SU-DHL-6 (cell line): ENCODE measurements at regions not wholly inside any gene's neighbourhood (a gene's known extent, or its start where the extent isn't known, plus 50 kb on each side); places are given as distances from the start of the nearest gene placed in this dataset.

ENCODE experiments used
- H2AFZ ChIP-seq: fragments of 200-600 bp; sonication (generic); 2 replicates; pipeline ENCODE4 v1.6.1; 2014; ENCODE audit warnings: low read depth, mild to moderate bottlenecking, moderate library complexity, mixed read lengths, antibody characterized with exemption, low read length; ENCODE audit not compliant: severe bottlenecking
- H3F3A ChIP-seq: fragments of 200-600 bp; shearing (Covaris generic); 2 replicates; pipeline ENCODE4 v1.6.0; 2016; ENCODE audit warnings: antibody characterized with exemption, mild to moderate bottlenecking; ENCODE audit not compliant: insufficient read depth
- H3K27ac ChIP-seq: fragments of 200-600 bp; sonication (generic); 2 replicates; pipeline ENCODE4 v1.5.1; 2016; ENCODE audit warnings: low read depth, mild to moderate bottlenecking, low read length, moderate library complexity, mixed read lengths
- H3K27me3 ChIP-seq: fragments of 200-600 bp; sonication (generic), shearing (Covaris generic); 2 replicates; pipeline ENCODE4 v1.6.0; 2014; ENCODE audit warnings: mild to moderate bottlenecking, low read length
- H3K36me3 ChIP-seq: fragments of 200-600 bp; sonication (generic); 2 replicates; pipeline ENCODE4 v1.6.1; 2014; ENCODE audit warnings: mild to moderate bottlenecking, low read length, mixed read lengths
- H3K4me2 ChIP-seq: fragments of 300-600, 200-600 bp; shearing (Covaris generic), sonication (generic); 2 replicates; pipeline ENCODE4 v1.6.0; 2014; ENCODE audit warnings: low read length, low read depth, mild to moderate bottlenecking; ENCODE audit not compliant: poor library complexity, severe bottlenecking
- H3K4me3 ChIP-seq: fragments of 200-600 bp; sonication (generic); 2 replicates; pipeline ENCODE4 v1.5.1; 2014; ENCODE audit warnings: antibody characterized with exemption, low read length, mild to moderate bottlenecking, mixed read lengths; ENCODE audit not compliant: insufficient read depth, poor library complexity, severe bottlenecking
- H3K79me2 ChIP-seq: fragments of 200-600 bp; sonication (generic); 2 replicates; pipeline ENCODE4 v1.6.1; 2014; ENCODE audit warnings: mild to moderate bottlenecking, low read length, moderate library complexity; ENCODE audit not compliant: insufficient read depth
- H3K9ac ChIP-seq: fragments of 200-600 bp; sonication (generic); 2 replicates; pipeline ENCODE4 v1.7.0; 2014; ENCODE audit warnings: mild to moderate bottlenecking, low read length
- H3K9me2 ChIP-seq: fragments of 200-600 bp; sonication (generic); replicated peaks from 2 replicates; pipeline ENCODE4 v1.6.1; 2014; ENCODE audit warnings: low read length; ENCODE audit not compliant: insufficient read depth
- H3K9me3 ChIP-seq: fragments of 200-600 bp; sonication (generic); 2 replicates; pipeline ENCODE4 v1.6.1; 2014; ENCODE audit warnings: low read length, mixed read lengths; ENCODE audit not compliant: insufficient read depth
- H4K20me1 ChIP-seq: fragments of 200-600 bp; sonication (generic); 2 replicates; pipeline ENCODE4 v1.6.1; 2014; ENCODE audit warnings: low read depth, mild to moderate bottlenecking, antibody characterized with exemption, low read length, moderate library complexity, mixed read lengths
- CTCF ChIP-seq: fragments of 200-600 bp; sonication (generic); IDR thresholded peaks from one replicate; pipeline ENCODE4 v1.5.1; 2017; ENCODE audit warnings: antibody characterized with exemption, mild to moderate bottlenecking, low read length, moderate library complexity; ENCODE audit not compliant: insufficient read depth, poor library complexity, severe bottlenecking
- EZH2phosphoT487 ChIP-seq: fragments of 200-600 bp; sonication (generic), shearing (Covaris generic); conservative IDR thresholded peaks from 2 replicates; pipeline ENCODE4 v1.6.1; 2018; ENCODE audit warnings: mild to moderate bottlenecking, antibody characterized with exemption, low read length, moderate library complexity, mixed read lengths

DNA sequence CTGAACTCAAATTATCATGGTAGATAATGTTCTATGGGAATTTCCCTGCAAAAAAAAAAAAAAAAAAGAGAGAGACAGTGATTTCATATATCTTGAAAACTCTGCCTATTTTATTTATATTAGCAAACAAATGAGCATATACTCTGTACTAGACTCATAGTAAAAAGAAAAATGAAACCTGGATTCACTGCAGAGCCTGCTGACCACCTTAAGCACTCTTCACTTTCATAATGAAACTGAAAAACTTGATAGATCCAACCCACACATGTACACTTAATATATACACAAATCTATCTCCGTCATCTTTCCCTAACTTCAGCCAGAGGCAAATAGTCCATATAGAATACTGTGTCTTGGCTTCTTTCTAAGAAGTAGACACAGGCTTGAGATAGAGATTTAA is 226.1 kb upstream of the KCNIP4 start:
- H3K9me3 ChIP-seq, result no peaks in the 10 kb centered on the region
- H3K4me3 ChIP-seq, result no peak overlapping the region
- no peaks in the 10 kb centered on the region for H3K9me2 ChIP-seq
- no peak overlapping the region for H3K4me2 ChIP-seq
- H3K36me3 ChIP-seq, result no peaks in the 10 kb centered on the region
- H2AFZ ChIP-seq, result no peak overlapping the region
- H4K20me1 ChIP-seq, result no peaks in the 10 kb centered on the region
- no peaks in the 10 kb centered on the region for H3F3A ChIP-seq
- H3K79me2 ChIP-seq, result no peaks in the 10 kb centered on the region
- TF ChIP-seq EZH2phosphoT487 (no peak), CTCF (no peak)
- H3K9ac ChIP-seq, result no peak overlapping the region
- no peak overlapping the region for H3K27ac ChIP-seq
- no peaks in the 10 kb centered on the region for H3K27me3 ChIP-seq

DNA sequence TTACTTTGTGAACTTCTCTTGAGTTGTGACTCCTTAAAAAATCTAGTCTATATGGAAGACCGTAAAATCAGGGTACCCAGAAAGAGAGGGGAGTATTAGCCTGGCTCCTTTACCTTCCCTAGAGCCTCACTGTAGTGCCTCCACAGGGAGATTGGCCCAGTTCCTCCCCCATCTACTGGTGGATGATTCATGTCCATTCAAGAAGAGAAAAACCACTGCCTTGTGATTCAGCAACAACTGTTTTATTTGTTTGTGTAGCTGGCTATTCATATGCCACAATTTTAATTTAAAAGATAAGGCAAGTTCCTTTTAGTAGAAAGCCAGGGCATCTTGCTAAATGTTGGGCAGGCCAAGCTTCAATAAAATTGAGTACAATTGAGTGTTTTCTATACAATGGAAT is 221.8 kb upstream of the KCNIP4 start:
- no peak overlapping the region for H3K9ac ChIP-seq
- H3K9me2 ChIP-seq, result no peaks in the 10 kb centered on the region
- no peaks in the 10 kb centered on the region for H4K20me1 ChIP-seq
- H3K27me3 ChIP-seq, result no peaks in the 10 kb centered on the region
- no peaks in the 10 kb centered on the region for H3K36me3 ChIP-seq
- no peak overlapping the region for H3K4me3 ChIP-seq
- no peaks in the 10 kb centered on the region for H3F3A ChIP-seq
- no peak for TF ChIP-seq EZH2phosphoT487
- no peak for TF ChIP-seq CTCF
- no peaks in the 10 kb centered on the region for H3K79me2 ChIP-seq
- no peak overlapping the region for H2AFZ ChIP-seq
- H3K27ac ChIP-seq, result no peak overlapping the region
- no peaks in the 10 kb centered on the region for H3K9me3 ChIP-seq
- no peak overlapping the region for H3K4me2 ChIP-seq

DNA sequence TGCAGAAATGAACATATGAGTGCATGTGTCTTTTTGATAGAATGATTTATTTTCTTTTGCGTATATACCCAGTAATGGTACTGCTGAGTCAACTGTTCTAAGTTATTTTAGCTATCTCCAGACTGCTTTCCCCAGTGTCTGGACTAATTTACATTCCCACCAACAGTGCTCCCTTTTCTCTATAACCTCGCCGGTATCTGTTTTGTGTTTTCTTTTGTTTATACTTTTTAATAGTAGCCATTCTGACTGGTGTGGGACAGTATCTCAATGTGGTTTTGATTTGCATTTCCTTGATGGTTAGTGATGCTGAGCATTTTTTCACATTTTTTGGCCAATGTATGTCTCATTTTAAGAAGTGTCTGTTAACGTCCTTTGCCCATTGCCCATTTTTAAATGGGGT is 218.6 kb upstream of the KCNIP4 start:
- H3K4me2 ChIP-seq, result no peak overlapping the region
- no peak for TF ChIP-seq CTCF
- TF ChIP-seq EZH2phosphoT487, result no peak
- no peak overlapping the region for H3K9ac ChIP-seq
- no peak overlapping the region for H2AFZ ChIP-seq
- H3F3A ChIP-seq, result no peaks in the 10 kb centered on the region
- no peak overlapping the region for H3K27ac ChIP-seq
- no peak overlapping the region for H3K4me3 ChIP-seq
- no peaks in the 10 kb centered on the region for H3K79me2 ChIP-seq
- H4K20me1 ChIP-seq, result no peaks in the 10 kb centered on the region
- H3K9me2 ChIP-seq, result no peaks in the 10 kb centered on the region
- no peaks in the 10 kb centered on the region for H3K36me3 ChIP-seq
- H3K27me3 ChIP-seq, result no peaks in the 10 kb centered on the region
- H3K9me3 ChIP-seq, result 0 out of 2 replicates have a peak, but pooled peaks cover 5% of the 10 kb centered on the region

DNA sequence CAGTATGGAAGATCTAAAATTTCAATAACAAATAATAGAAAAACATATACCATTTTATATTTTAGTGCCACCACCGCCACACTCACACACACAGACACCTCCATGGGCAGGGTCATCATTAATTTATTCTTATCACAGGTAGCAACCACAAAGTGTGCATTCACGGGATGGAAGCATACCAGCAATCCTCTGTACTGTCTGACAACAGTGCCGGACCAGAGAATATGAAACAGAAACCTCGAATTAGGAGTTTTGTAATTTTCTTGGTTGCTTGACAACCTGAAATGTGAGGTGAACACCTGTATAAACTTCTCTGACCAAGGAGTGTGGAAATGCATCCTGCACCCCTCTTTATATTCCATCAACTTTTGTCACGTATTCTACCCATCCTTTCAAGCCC is 213.9 kb upstream of the KCNIP4 start:
- Histone ChIP-seq H2AFZ (no peak overlapping the region), H3K9me3 (0 out of 2 replicates have a peak, but pooled peaks cover 5% of the 10 kb centered on the region), H3F3A (no peaks in the 10 kb centered on the region), H3K4me3 (no peak overlapping the region), H3K9ac (no peak overlapping the region), H3K4me2 (no peak overlapping the region), H3K9me2 (no peaks in the 10 kb centered on the region), H3K79me2 (no peaks in the 10 kb centered on the region), H4K20me1 (no peaks in the 10 kb centered on the region), H3K27ac (no peak overlapping the region), H3K27me3 (no peaks in the 10 kb centered on the region), H3K36me3 (no peaks in the 10 kb centered on the region)
- no peak for TF ChIP-seq EZH2phosphoT487
- TF ChIP-seq CTCF, result no peak
